RPMI7951 (cell line): ENCODE measurements at regions not wholly inside any gene's neighbourhood (a gene's known extent, or its start where the extent isn't known, plus 50 kb on each side); places are given as distances from the start of the nearest gene placed in this dataset.
A peak's percentile ranks its signal among the peaks of the same experiment; 100 is the strongest.
"Not testable (repeated sequence)": the region's sequence is repeated elsewhere in the genome, so short reads cannot be mapped to it uniquely, and the experiment has no call there.

Experiments used
- DNase-seq: peaks from one replicate; pipeline ENCODE4 v3.0.0-alpha.2; 2012; ENCODE audit warnings: low read depth

DNA sequence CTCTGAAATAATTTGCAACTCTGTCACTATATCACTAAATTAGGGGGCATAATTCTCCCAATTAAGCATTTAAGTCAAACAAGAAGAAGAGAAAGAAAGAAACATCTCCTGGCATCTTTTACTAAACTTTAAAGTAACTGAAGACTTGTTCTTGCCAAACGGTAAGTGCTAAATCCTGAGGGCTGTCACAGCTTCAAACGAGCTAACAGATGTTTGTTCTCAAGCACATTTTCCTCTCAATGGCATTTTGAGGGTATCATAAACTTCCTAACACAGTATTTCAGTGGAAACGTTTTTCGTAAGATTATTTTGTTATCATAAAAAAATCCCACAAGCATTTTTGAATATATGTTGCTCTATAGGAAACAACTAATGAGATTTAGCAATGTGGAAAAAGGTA is 169.5 kb upstream of the TAS2R1 start:
- DNase-seq = no peak

DNA sequence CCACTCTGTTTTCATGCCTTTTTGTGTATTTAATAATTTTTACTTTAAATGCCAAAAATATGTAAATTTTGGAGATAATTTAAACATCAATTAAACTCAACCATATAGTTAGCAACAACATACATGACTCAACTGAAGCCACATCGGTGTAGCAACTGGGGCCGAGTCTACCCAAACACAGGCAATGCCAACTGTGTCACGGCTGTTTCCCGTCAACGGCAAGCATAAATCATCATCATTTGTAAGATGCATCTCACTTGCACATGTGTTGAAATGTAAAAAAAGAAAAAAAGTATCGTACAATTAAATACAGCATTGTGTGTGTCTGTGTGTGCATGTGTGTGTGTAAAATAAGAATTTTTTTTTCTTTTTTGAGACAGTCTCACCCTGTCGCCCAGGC is 160.1 kb upstream of the TAS2R1 start:
- DNase-seq = no peak

- DNase-seq = no peak
These were observed 159.6 kb upstream of the TAS2R1 start for GRCh38 chr5:9789777-9790176.

GRCh38 chr5:9787861-9788600 is 157.9 kb upstream of the TAS2R1 start:
- no peak for DNase-seq

GRCh38 chr5:9786380-9787360 is 156.5 kb upstream of the TAS2R1 start:
- no peak for DNase-seq

- no peak for DNase-seq
These were observed 155.6 kb upstream of the TAS2R1 start for GRCh38 chr5:9785751-9786150.

GRCh38 chr5:9784231-9784630 is 154.1 kb upstream of the TAS2R1 start:
- DNase-seq = no peak

- DNase-seq = no peak
These were observed 152.8 kb upstream of the TAS2R1 start for GRCh38 chr5:9782826-9783560.

DNA sequence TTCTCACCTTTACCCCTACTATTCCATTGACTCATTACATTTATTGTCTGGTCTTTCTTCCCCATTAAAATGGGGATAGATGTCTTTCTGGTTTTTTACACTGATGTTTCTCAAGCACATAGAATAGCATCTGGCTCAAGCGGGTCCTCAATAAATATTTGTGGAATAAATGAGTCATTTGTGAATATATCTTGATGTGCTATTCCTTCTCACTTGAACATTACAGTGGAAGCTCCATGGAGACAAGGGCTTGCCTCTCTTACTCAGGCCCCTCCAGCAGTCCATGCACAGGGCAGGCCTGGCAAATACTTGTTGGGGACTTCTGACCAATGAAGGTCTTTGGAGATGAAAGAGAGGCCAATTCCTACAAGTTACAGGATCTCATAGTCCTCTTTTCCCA is 151.7 kb upstream of the TAS2R1 start:
- DNase-seq = no peak

DNA sequence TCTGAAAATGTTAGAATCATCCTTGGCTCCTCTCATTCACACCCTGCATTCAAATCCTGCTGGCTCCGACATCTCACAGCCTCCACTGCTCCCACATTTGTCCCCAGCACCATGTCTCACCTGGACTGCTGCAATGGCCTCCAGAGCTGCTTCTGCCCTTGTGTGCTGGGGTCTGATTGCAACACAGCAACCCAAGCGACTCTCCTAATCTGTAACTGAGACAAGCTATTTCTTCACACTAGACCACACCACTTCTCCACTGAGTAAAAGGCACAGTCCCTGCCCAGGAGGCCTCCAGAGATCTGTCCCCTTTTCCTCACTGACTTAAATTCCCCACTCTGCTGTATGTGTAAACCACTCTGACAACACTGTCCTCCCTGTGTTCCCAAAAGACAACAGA is 151.1 kb upstream of the TAS2R1 start:
- DNase-seq = no peak

DNA sequence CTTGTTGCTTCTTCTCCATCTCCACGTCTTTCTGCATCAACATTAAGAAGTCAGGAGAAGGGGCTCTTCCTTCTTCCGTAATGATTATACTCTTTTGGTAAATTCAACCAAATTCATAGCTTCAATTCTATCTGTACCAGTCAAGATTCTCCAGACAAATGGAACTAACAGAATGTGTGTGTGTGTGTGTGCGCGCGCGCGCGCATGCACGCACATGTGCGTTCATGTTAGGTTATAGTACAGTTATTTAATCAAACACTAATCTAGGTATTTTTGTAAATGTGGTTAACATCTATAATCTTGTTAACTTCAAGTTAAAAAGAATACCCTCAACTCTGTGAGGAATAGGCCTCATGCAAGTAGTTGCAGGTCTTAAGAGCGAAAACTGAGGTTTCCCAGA is 150.3 kb upstream of the TAS2R1 start:
- no peak for DNase-seq

GRCh38 chr5:9776525-9776924 is 146.4 kb upstream of the TAS2R1 start:
- no peak for DNase-seq

DNA sequence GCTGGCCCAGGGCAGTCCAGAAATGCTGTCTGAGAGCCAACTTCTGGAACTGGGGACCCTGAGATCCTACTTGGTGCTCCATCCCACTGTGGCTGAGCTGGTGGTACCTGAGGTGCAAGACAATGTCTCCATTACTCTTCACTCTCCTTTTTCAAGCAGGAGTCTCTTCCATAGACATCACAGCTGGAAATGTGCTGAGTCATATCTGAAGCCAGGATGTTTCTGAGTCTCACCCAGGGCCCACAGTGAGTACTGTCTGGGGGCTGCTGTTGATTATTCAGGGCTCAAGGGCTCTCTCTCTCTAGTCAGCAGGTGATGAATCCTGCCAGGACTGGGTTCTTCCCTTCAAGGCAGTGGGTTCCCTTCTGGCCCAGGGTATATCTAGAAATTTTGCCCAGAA is 145.2 kb upstream of the TAS2R1 start:
- peak; percentile 20 for DNase-seq

- peak; percentile 66 for DNase-seq
These were observed 144.4 kb upstream of the TAS2R1 start for GRCh38 chr5:9774472-9775079.

DNA sequence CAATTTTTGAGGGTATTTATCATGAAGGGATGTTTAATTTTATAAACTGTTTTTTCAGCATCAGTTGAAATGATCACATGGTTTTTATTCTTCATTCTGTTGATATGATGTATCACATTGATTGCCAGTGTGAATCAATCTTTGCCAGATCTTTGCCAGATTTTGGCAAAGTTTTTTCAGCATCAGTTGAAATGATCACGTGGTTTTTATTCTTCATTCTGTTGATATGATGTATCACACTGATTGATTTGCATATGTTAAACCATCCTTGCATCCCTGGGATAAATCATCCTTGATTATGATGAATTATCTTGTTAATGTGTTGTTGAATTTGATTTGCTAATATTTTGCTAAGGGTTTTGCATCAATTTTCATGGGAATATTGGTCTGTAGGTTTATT is 140.9 kb upstream of the TAS2R1 start:
- no peak for DNase-seq

- DNase-seq = peak; percentile 24
These were observed 136.4 kb upstream of the TAS2R1 start for GRCh38 chr5:9766581-9766980.

DNA sequence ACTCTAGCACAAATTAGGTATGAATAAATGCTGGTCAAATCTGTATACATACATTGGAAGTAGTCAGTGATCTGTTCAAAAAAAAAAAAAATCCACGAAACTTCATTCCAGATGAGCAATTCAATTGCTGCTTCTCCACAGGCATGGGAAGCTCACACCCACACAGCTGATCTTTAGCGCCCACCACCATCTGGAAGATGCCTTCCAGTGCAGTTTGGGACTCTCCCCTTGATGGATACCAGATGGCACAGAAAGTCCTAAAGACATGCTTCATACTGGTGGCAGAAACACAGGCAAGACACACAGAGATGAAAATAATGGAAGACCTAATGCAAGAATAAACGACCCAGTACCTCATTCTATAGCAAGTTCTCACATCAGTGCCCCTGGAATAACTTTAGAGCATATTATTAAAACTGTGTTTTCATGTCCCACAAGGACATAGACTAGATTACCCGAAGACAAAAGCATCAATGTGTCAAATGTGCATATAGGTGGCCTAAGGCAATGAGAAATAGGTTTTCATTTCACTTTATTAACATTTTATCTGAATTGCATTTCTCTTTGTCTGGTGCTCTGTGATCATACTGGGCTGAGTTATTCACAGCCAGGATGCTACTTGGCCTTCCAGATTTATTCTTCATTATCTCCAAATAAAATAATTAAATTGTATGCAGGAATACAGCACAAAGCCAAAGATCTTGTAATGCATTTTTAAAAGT is 135.4 kb upstream of the TAS2R1 start:
- DNase-seq = peak; percentile 50

- peak; percentile 22 for DNase-seq
These were observed 131.6 kb upstream of the TAS2R1 start for GRCh38 chr5:9761706-9762105.

DNA sequence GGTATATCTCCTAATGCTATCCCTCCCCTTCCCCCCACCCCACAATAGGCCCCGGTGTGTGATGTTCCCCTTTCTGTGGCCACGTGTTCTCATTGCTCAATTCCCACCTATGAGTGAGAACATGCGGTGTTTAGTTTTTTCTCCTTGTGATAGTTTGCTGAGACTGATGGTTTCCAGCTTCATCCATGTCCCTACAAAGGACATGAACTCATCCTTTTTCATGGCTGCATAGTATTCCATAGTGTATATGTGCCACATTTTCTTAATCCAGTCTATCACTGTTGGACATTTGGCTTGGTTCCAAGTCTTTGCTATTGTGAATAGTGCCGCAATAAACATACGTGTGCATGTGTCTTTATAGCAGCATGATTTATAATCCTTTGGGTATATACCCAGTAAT is 122.5 kb upstream of the TAS2R1 start:
- not testable (repeated sequence) for DNase-seq

- DNase-seq = no peak
These were observed 113.4 kb upstream of the TAS2R1 start for GRCh38 chr5:9743507-9743906.

DNA sequence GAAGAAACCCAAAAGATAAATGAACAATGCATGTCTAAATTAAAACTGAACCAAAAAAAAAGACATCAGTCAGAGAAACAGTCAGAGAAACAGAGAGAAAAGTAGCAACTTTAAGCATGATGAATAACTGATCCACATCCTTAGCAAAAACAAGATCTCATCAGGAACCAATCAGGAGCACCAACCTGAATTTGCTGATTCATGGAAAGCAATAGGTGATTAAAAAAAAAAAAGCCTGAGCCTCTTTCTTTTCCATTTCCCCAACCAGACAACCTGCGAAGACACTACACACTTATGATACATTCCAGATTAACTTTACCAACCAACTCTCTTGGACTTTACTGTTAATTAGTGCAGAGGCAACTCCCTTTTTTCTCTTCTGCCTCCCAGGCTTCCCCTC is 112.7 kb upstream of the TAS2R1 start:
- DNase-seq = no peak
